ENCODE measurements at regions not wholly inside any gene's neighbourhood (a gene's known extent, or its start where the extent isn't known, plus 50 kb on each side); places are given as distances from the start of the nearest gene placed in this dataset.
"Not testable (repeated sequence)": the region's sequence is repeated elsewhere in the genome, so short reads cannot be mapped to it uniquely, and the experiment has no call there.

- TF ChIP-seq, protein P1, sequence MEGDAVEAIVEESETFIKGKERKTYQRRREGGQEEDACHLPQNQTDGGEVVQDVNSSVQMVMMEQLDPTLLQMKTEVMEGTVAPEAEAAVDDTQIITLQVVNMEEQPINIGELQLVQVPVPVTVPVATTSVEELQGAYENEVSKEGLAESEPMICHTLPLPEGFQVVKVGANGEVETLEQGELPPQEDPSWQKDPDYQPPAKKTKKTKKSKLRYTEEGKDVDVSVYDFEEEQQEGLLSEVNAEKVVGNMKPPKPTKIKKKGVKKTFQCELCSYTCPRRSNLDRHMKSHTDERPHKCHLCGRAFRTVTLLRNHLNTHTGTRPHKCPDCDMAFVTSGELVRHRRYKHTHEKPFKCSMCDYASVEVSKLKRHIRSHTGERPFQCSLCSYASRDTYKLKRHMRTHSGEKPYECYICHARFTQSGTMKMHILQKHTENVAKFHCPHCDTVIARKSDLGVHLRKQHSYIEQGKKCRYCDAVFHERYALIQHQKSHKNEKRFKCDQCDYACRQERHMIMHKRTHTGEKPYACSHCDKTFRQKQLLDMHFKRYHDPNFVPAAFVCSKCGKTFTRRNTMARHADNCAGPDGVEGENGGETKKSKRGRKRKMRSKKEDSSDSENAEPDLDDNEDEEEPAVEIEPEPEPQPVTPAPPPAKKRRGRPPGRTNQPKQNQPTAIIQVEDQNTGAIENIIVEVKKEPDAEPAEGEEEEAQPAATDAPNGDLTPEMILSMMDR (IDR thresholded peaks at IDR 0.05), result not testable (repeated sequence)
- not testable (repeated sequence) for TF ChIP-seq POLR2AphosphoS5, EP300, POLR2A (IDR thresholded peaks at IDR 0.05)
Observed at GRCh38 chr13:100948937-100949336, 274.3 kb upstream of the TMTC4 start.
